A549 (cell line): ENCODE measurements at regions not wholly inside any gene's neighbourhood (a gene's known extent, or its start where the extent isn't known, plus 50 kb on each side); places are given as distances from the start of the nearest gene placed in this dataset.

Source experiments
- BCL3 ChIP-seq: fragments of >200 bp; sonication (Bioruptor Twin); formaldehyde crosslinking; IDR thresholded peaks from 3 replicates; pipeline ENCODE4 v1.6.1; 2016
- CTCF ChIP-seq: fragments of >200 bp; sonication (Bioruptor Twin); formaldehyde crosslinking; IDR thresholded peaks from 3 replicates; pipeline ENCODE4 v1.5.1; 2016
- JUNB ChIP-seq: fragments of >200 bp; sonication (Bioruptor Twin); formaldehyde crosslinking; IDR thresholded peaks from 2 replicates; pipeline ENCODE4 v1.6.1; 2016
- MAX ChIP-seq: IDR thresholded peaks from 2 replicates; pipeline ENCODE4 v1.6.1; 2012
- PBX3 ChIP-seq: IDR thresholded peaks from 2 replicates; pipeline ENCODE4 v1.6.1; 2012
- POLR2A ChIP-seq: IDR thresholded peaks from 2 replicates; pipeline ENCODE4 v1.6.1; 2012; ENCODE audit warnings: mild to moderate bottlenecking, low read length
- REST ChIP-seq: fragments of 200-600 bp; sonication (generic); IDR thresholded peaks from 2 replicates; pipeline ENCODE4 v1.6.1; 2016; ENCODE audit warnings: antibody characterized with exemption, mild to moderate bottlenecking, moderate library complexity
- RFX5 ChIP-seq: fragments of 450-650 bp; IDR thresholded peaks from 2 replicates; pipeline ENCODE4 v1.7.1; 2014; ENCODE audit warnings: antibody characterized with exemption, mild to moderate bottlenecking, moderate library complexity

- TF ChIP-seq REST (no peak), CTCF (no peak), RFX5 (no peak), JUNB (no peak), PBX3 (no peak), MAX (no peak), POLR2A (no peak), BCL3 (no peak)
These were observed 683.0 kb downstream of the NR2F2 start for GRCh38 chr15:97013491-97013890.
